Adrenal gland (tissue), 9 donors: ENCODE measurements at regions not wholly inside any gene's neighbourhood (a gene's known extent, or its start where the extent isn't known, plus 50 kb on each side); places are given as distances from the start of the nearest gene placed in this dataset.

ENCODE experiments used
- DNase-seq, 7 donors: peaks; one replicate each; pipeline ENCODE4 v3.0.0-alpha.2; 2019 to 2020
- H3K27ac ChIP-seq, 5 donors: fragments of 200-600 bp; sonication (generic) in 4 of 5; 1 replicate in 3 of 5; 2 replicates in 2 of 5; pipeline versions ENCODE4 v1.5.1 to v1.8.0; 2016 to 2020; ENCODE audit warnings: mild to moderate bottlenecking in 1 of 5
- H3K27me3 ChIP-seq: fragments of 200-600 bp; 2 replicates; pipeline ENCODE4 v1.8.0; 2021
- H3K36me3 ChIP-seq, 2 donors: fragments of 200-600 bp; replicated peaks in 1 of 2; 1 replicate in 1 of 2; 2 replicates in 1 of 2; pipeline versions ENCODE4 v1.5.1 to v1.8.0; 2018 to 2022
- H3K4me1 ChIP-seq, 2 donors: fragments of 200-600 bp; replicated peaks in 1 of 2; 1 replicate in 1 of 2; 2 replicates in 1 of 2; pipeline versions ENCODE4 v1.5.1 to v1.8.0; 2018 to 2021
- H3K4me3 ChIP-seq, 4 donors: fragments of 200-600 bp; sonication (generic) in 3 of 4; one replicate each; pipeline ENCODE4 v1.5.1; 2016 to 2018
- H3K9me3 ChIP-seq, 3 donors: fragments of 200-600 bp; sonication (generic) in 1 of 3; replicated peaks in 1 of 3; 1 replicate in 2 of 3; 2 replicates in 1 of 3; pipeline versions ENCODE4 v1.5.1 to v1.8.0; 2016 to 2021
- CTCF ChIP-seq, 6 experiments: fragments of 450-650 bp in 4 of 6; fragments of 200-600 bp in 2 of 6; sonication (generic) in 1 of 6; IDR thresholded peaks; 1 replicate in 5 of 6; 2 replicates in 1 of 6; pipeline versions ENCODE4 v1.5.1 to v1.8.0; 2016 to 2021; ENCODE audit warnings: antibody characterized with exemption in 6 of 6, mild to moderate bottlenecking in 2 of 6, moderate library complexity in 1 of 6
- POLR2A ChIP-seq, 2 donors: fragments of 450-650 bp; IDR thresholded peaks; one replicate each; pipeline ENCODE4 v1.6.1; 2017; ENCODE audit warnings: antibody characterized with exemption in 2 of 2, mild to moderate bottlenecking in 2 of 2, moderate library complexity in 1 of 2
- WGBS, 4 donors: extraction: QIAGEN DNeasy Blood & Tissue Kit in 2 of 4; methylation state at CpG; one replicate each; pipeline versions ENCODE4 v1.1.5 to v1.1.7; 2013 to 2017; 5-methylcytosine and 5-hydroxymethylcytosine counted together
- intact Hi-C, 2 donors: fragments of 100-400 bp; cut with DNase I; formaldehyde crosslinking; loops; one replicate each; pipeline versions ENCODE4 v1.14.1 to v1.15.0; 2022 to 2023
- donor health status: healthy with polysubstance abuse.
- donor health status: Bipolar disorder and iron deficiency.
- donor health status: DM: yes; HTN: yes; CAD: no.
- donor health status: DM: no; HTN: no; CAD: no.
- donor health status: DM: no; HTN: no; CAD: no.

- no peak for TF ChIP-seq POLR2A (IDR thresholded peaks at IDR 0.05)
- no peak for TF ChIP-seq CTCF (IDR thresholded peaks at IDR 0.05)
- Histone ChIP-seq H3K27me3 (no peaks in the 10 kb centered on the region), H3K9me3 (no peaks in the 10 kb centered on the region), H3K27ac (no peak overlapping the region), H3K4me1 (peaks cover 0 to 8% of the 10 kb centered on the region in 2 donors), H3K4me3 (no peak overlapping the region), H3K36me3 (no peaks in the 10 kb centered on the region)
- intact Hi-C loops: no loop called here
- no peak for DNase-seq
These were observed 102.0 kb downstream of the CASP12 start for GRCh38 chr11:104796301-104796700.

- Histone ChIP-seq H3K4me3 (no peak overlapping the region), H3K27ac (no peak overlapping the region), H3K4me1 (peaks cover 0 to 8% of the 10 kb centered on the region in 2 donors), H3K9me3 (no peaks in the 10 kb centered on the region), H3K36me3 (no peaks in the 10 kb centered on the region), H3K27me3 (no peaks in the 10 kb centered on the region)
- TF ChIP-seq CTCF (IDR thresholded peaks at IDR 0.05) (no peak), POLR2A (IDR thresholded peaks at IDR 0.05) (no peak)
- no peak for DNase-seq
- intact Hi-C loops: no loop called here
- 78 to 85% (median 82%) methylated on average over 5 of the region's 5 CpGs for WGBS, 4 donors
These were observed 102.6 kb downstream of the CASP12 start for GRCh38 chr11:104795501-104796213.

GRCh38 chr11:104792861-104793260 lies 105.4 kb downstream of the CASP12 start:
- Histone ChIP-seq H3K4me3 (no peak overlapping the region), H3K36me3 (no peaks in the 10 kb centered on the region), H3K4me1 (no peaks in the 10 kb centered on the region), H3K27me3 (no peaks in the 10 kb centered on the region), H3K9me3 (no peaks in the 10 kb centered on the region), H3K27ac (no peak overlapping the region)
- intact Hi-C loops: no loop called here
- no peak for DNase-seq
- no peak for TF ChIP-seq CTCF (IDR thresholded peaks at IDR 0.05)
- TF ChIP-seq POLR2A (IDR thresholded peaks at IDR 0.05): no peak
- 31 to 71% (median 66%) methylated on average over 2 of the region's 2 CpGs for WGBS, 4 donors

- no peak for TF ChIP-seq CTCF (IDR thresholded peaks at IDR 0.05)
- no peak for TF ChIP-seq POLR2A (IDR thresholded peaks at IDR 0.05)
- no peak for DNase-seq
- intact Hi-C loops: no loop called here
- no peaks in the 10 kb centered on the region for H3K36me3 ChIP-seq
- H3K4me1 ChIP-seq: no peaks in the 10 kb centered on the region
- 75 to 82% (median 79%) methylated on average over 2 of the region's 2 CpGs for WGBS, 4 donors
- H3K27me3 ChIP-seq: no peaks in the 10 kb centered on the region
- H3K27ac ChIP-seq: no peak overlapping the region
- no peak overlapping the region for H3K4me3 ChIP-seq
- no peaks in the 10 kb centered on the region for H3K9me3 ChIP-seq
These were observed 106.4 kb downstream of the CASP12 start for GRCh38 chr11:104791896-104792295.
